NCI-H1930 (cell line): ENCODE measurements at regions not wholly inside any gene's neighbourhood (a gene's known extent, or its start where the extent isn't known, plus 50 kb on each side); places are given as distances from the start of the nearest gene placed in this dataset.
"Not testable (repeated sequence)": the region's sequence is repeated elsewhere in the genome, so short reads cannot be mapped to it uniquely, and the experiment has no call there.

Source experiments
- DNase-seq, 2 experiments: peaks; one replicate each; lab custom pipeline; 2025; lab: John Stamatoyannopoulos, UW

GRCh38 chr6:135655055-135655454 is 157.5 kb upstream of the AHI1 start:
- no peak for DNase-seq

- no peak for DNase-seq
Measured at GRCh38 chr6:135657207-135657606, 159.7 kb upstream of the AHI1 start.

- DNase-seq = no peak
Measured at GRCh38 chr6:135658481-135658880, 160.9 kb upstream of the AHI1 start.

- DNase-seq = no peak
Measured at GRCh38 chr6:135658916-135659315, 161.4 kb upstream of the AHI1 start.

GRCh38 chr6:135664527-135664926 is 167.0 kb upstream of the AHI1 start:
- no peak for DNase-seq

- DNase-seq = no peak
Measured at GRCh38 chr6:135665935-135666334, 168.4 kb upstream of the AHI1 start.

GRCh38 chr6:135667691-135668455 is 170.3 kb upstream of the AHI1 start:
- no peak for DNase-seq

- DNase-seq = no peak
Measured at GRCh38 chr6:135672256-135672655, 174.7 kb upstream of the AHI1 start.

GRCh38 chr6:135673501-135674309 is 176.2 kb upstream of the AHI1 start:
- no peak for DNase-seq

GRCh38 chr6:135675026-135675425 is 176.5 kb upstream of the PDE7B start:
- DNase-seq = no peak

- DNase-seq = peak; percentile 8 to 39
Measured at GRCh38 chr6:135675862-135676261, 175.6 kb upstream of the PDE7B start.

- peak; percentile 33 to 58 for DNase-seq
Measured at GRCh38 chr6:135680964-135681913, 170.3 kb upstream of the PDE7B start.

- no peak for DNase-seq
Measured at GRCh38 chr6:135686784-135687301, 164.7 kb upstream of the PDE7B start.

GRCh38 chr6:135688476-135688875 is 163.0 kb upstream of the PDE7B start:
- not testable (repeated sequence) for DNase-seq

GRCh38 chr6:135692426-135692825 is 159.1 kb upstream of the PDE7B start:
- no peak for DNase-seq

GRCh38 chr6:135693811-135694370 is 157.6 kb upstream of the PDE7B start:
- no peak for DNase-seq

- DNase-seq = no peak
Measured at GRCh38 chr6:135699705-135700104, 151.8 kb upstream of the PDE7B start.

GRCh38 chr6:135701426-135701825 is 150.1 kb upstream of the PDE7B start:
- no peak for DNase-seq

- DNase-seq = no peak
Measured at GRCh38 chr6:135703007-135703406, 148.5 kb upstream of the PDE7B start.

- no peak for DNase-seq
Measured at GRCh38 chr6:135703621-135704020, 147.9 kb upstream of the PDE7B start.

GRCh38 chr6:135707426-135707825 is 144.1 kb upstream of the PDE7B start:
- DNase-seq = no peak

GRCh38 chr6:135710042-135710441 is 141.5 kb upstream of the PDE7B start:
- DNase-seq = peak in 1 of 2 experiments; percentile 10
